GM18508 (cell line): ENCODE measurements at regions not wholly inside any gene's neighbourhood (a gene's known extent, or its start where the extent isn't known, plus 50 kb on each side); places are given as distances from the start of the nearest gene placed in this dataset.

Experiments
- ATAC-seq: cut with Tn5 transposase; IDR thresholded peaks from one replicate; pipeline ENCODE4 v1.9.1; 2021; ENCODE audit warnings: moderate number of reproducible peaks; ENCODE audit not compliant: insufficient read depth, unreplicated experiment

- ATAC-seq: no peak
These were observed 132.6 kb upstream of the IRX4 start for GRCh38 chr5:2015124-2015848.

GRCh38 chr5:2014058-2014610 lies 131.4 kb upstream of the IRX4 start:
- ATAC-seq: no peak

- no peak for ATAC-seq
These were observed 130.8 kb upstream of the IRX4 start for GRCh38 chr5:2013301-2014057.

- ATAC-seq: no peak
These were observed 130.2 kb upstream of the IRX4 start for GRCh38 chr5:2012885-2013284.

GRCh38 chr5:2011481-2012411 lies 129.0 kb upstream of the IRX4 start:
- ATAC-seq: no peak

DNA sequence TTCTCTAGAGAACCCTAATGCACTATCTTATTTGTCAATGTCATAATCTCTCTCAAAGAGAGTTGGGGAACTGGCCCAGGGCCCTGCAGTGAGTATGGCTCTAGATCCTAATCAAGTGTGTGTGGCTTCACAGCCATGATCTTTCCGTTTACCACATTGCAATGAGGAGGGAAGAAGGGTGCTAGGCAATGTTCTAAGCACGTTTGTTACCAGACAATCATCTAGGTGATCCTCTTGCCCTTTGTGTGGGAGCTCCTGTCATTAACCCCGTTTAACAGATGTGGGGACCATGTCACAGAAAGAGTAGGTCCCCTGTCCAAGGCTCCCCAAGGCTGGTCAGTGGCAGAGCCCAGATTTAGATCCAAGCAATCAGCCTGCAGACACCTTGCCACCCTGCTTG lies 128.2 kb upstream of the IRX4 start:
- ATAC-seq: no peak

- ATAC-seq: no peak
These were observed 127.5 kb upstream of the IRX4 start for GRCh38 chr5:2009986-2010914.

GRCh38 chr5:2008851-2009629 lies 126.3 kb upstream of the IRX4 start:
- no peak for ATAC-seq

DNA sequence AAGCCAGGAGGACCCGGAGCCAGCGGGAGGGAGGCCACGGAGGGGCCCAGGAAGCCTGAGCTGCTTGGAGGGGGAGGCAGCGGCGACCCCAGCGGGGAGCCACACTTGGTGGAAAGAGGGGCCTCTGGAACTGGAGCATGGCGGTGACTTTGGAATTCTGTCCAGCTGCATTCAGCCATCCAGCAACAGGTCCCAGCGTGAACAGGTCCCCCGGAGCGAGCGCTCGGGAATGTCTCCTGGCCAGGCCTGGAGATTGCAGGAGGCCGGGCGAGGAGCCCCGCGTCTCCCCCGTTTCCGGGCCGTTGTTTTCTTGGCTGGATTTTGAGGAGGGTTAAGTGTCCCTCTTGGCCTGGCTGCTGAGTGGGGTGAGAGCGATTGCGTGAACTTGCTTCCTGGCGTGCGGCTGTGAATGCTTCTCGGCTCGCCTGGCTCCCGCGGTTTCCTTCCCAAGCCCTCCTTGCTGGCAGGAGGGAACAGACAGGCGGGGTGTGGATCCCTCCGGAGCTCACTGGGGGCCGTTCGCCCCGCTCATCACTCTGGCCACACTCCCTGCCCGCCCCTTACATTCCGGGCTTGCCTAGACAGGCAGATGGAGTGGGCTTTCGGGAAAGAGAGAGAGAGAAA lies 125.3 kb upstream of the IRX4 start:
- ATAC-seq: no peak

- ATAC-seq: no peak
These were observed 124.8 kb upstream of the IRX4 start for GRCh38 chr5:2007496-2007877.

- ATAC-seq: no peak
These were observed 124.2 kb upstream of the IRX4 start for GRCh38 chr5:2006971-2007291.

DNA sequence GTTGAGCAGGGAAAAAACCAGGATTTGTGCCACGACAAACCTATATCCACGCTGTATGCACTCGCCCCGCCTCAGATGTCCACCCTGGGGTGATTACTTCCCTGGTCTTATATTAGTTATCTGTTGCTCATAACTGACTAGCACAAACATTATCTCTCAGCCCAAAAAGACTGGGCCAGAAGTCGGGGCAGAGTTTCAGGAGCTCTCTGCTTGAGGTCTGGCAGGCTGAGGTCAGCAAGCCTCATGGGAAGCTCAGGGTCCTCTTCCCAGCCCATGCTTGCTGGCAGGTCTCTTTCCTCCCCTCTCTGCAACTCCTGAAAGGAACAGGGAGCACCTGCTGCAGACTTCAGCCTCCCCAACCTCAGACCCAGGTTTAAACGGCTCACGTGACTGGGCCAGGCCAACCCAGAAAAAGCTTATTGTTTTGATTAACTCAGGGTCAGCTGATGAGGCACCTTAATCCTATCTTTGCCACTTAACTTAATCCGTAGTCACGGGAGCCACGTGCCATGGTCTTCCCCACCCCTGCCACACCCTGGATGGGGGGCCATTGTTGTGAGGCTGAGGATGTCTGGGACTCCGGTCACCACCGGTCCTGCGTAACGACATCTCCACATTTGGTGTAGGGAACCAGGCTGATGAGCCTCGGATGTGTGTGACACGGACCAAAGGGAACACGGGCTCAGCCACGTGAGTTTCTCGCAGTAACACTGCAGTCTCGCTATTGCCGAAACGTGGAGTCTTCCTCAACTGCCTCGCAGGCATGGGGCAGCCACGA lies 123.7 kb upstream of the IRX4 start:
- no peak for ATAC-seq

GRCh38 chr5:2005101-2006041 lies 122.6 kb upstream of the IRX4 start:
- no peak for ATAC-seq

DNA sequence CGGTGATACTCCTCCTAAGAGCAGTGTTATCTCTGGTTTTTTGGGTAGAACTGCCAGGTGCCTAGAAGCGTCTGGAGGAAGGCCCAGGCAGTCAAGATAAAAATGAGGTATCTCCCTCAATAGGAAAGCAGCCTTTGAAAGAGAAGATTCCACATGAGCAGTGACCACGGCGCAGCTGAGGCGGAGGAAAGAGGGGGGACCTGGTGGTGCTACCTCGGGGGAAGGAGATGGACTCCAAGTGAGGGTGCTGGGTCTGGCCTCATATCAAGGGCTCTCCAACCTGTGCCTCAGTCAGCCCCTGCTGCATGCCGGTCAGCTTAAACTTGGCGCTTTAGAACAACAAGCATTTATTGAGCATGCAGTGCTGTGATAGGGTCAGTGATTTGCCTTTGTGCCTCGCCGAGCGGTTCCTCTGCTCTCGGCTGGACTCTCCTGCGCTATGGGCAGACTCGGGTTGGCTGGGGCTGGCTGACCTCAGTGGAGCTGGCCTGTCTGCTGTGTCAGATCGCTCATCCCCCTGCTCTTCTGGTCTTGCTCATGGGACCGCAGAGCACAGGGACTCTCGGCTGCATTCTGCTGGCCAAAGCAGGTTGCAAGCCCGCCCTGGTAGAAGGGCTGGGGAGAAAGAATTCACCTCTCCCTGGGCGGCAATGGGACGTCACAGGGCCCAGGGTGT lies 121.1 kb upstream of the IRX4 start:
- no peak for ATAC-seq

- ATAC-seq: no peak
These were observed 120.5 kb upstream of the IRX4 start for GRCh38 chr5:2003206-2003605.

- no peak for ATAC-seq
These were observed 118.6 kb upstream of the IRX4 start for GRCh38 chr5:2001300-2001699.
